Right forelimb (tissue), 1 donor: ENCODE measurements at regions not wholly inside any gene's neighbourhood (a gene's known extent, or its start where the extent isn't known, plus 50 kb on each side); places are given as distances from the start of the nearest gene placed in this dataset.
"Not testable (repeated sequence)": the region's sequence is repeated elsewhere in the genome, so short reads cannot be mapped to it uniquely, and the experiment has no call there.

ENCODE experiments used
- DNase-seq: peaks from one replicate; pipeline ENCODE4 v3.0.0-alpha.2; 2018

- DNase-seq: no peak
These were observed 1451.7 kb upstream of the ADGRL3 start for GRCh38 chr4:59748433-59748832.

- no peak for DNase-seq
These were observed 1440.9 kb upstream of the ADGRL3 start for GRCh38 chr4:59759082-59759825.

DNA sequence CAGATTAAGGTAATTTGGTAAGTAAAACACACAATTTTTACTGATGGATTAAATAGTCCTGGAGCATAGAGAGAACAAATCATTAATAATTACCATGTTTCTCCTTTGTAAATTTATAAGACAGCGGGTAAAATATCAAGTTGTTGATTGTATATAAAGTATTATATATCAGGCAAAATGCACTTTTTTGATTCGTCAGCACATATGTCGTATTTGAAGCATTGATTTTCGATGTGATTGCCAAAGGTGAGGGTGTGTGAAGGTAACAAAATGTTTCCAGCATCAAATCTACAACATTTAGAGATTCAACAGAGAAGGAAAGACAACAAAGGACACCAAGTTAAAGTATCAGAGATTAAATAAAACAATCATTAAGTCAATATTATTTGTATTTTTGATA is 1437.8 kb upstream of the ADGRL3 start:
- no peak for DNase-seq

DNA sequence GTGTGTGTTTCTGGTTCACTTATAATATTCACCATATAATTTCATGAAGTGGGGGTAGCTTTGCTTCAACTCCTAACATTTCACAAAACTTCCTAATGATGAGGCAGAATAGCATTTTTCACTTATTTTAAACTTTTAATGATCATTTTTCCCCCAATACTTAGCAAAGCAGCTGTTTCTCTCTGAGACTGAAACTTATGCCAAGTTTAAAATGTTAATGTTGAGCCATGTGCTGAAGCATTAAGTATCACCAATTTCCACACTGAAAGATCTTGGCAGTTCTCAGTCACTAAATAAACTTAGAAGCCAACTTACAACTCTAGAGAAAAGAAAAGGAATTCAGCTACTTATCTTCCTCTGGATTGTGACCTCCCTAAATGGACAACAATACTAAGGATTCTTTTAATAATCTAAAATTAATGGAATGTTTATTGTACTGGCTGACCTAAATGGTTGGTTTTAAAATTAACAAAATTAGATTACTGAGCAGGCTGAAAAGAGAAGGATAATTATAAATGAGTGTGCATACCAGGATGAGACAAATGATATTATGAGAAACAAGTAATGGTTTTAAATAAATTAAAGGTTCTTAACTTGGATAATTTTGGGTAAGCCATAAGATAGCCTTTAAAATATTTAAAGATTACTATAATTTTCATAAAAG is 1429.4 kb upstream of the ADGRL3 start:
- DNase-seq: no peak

DNA sequence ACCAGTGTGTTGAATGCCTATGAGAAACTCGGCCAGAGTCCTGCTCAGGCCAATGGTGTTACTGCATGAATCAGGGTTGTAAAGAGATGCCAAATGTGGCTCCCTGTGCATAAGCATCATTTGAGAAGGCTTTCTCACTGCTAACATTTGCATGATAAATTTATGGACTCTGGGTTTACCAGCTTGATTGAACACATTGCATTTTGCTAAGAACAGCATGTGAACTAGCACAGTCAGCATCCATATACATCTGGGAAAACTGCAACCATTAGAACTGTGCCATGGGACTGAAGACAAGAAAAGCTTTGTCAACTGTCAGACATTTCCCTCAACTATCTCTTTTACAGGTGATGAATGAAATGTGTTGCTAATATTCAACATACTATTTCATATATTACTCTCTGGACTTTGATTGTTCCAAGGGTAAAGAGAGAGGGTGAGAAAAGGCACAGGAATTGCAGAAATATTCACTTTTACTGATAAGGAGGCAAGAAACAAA is 1427.4 kb upstream of the ADGRL3 start:
- DNase-seq: no peak

DNA sequence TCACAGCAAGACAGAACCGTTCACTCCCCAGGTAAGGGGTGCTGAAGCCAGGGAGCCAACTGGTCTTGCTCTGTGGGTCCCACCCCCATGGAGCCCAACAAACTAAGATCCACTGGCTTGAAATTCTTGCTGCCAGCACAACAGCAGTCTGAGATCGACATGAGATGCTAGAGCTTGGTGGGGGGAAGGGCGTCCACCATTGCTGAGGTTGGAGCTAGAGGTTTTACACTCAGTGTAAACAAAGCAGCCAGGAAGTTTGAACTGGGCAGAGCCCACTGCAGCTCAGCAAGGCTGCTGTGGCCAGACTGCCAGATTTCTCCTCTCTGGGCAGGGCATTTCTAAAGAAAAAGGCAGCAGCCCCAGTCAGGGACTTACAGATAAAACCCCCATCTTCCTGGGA is 1419.9 kb upstream of the ADGRL3 start:
- not testable (repeated sequence) for DNase-seq

- no peak for DNase-seq
These were observed 1395.0 kb upstream of the ADGRL3 start for GRCh38 chr4:59805176-59805575.

DNA sequence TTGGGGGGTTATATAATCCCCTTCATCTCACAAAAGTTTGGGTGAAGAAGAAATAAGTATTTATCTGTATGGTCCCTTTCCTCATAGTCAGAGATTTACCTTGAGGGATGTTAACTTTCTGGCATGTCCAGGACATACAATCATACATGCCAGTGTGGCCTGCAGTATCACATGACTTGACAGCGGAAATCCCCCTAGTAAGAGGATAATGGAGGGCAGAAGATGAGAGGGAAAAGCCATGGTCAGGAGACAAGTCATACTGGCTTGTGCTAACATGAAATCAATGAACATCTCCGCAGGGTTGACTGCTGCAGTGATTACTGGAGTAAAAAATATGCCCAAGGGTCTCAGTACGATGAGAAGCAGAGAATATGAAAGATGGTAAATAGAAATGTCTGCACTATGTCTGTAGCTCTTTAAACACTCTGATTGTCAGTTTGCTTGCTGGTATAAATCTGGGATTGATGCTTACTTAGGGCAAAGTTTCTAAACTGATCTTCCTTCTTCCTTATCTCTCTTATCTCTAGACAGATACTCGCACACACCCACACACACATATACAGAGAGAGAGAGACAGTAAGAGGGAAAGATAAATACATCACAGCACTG is 1385.6 kb upstream of the ADGRL3 start:
- DNase-seq: no peak

GRCh38 chr4:59818656-59819055 is 1381.5 kb upstream of the ADGRL3 start:
- DNase-seq: no peak

GRCh38 chr4:59823311-59823710 is 1376.8 kb upstream of the ADGRL3 start:
- no peak for DNase-seq

DNA sequence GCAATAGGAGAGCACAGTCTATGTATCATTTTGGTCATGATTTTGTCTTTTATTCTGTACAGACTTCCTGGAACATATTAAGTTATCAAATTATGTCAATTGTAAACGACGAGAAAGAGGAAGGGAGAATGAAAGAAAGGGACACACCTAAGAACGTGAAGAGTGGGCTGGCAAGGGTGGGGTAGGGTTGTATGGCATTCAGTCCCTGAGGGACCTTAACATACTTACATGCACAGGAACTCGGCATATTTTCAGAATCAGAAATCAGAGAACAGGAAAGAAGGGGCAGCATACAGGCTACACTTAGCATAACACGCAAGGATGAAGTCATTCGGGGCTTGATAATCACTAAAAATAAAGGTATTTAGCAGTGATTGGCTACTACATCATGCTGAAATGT is 1375.0 kb upstream of the ADGRL3 start:
- DNase-seq: no peak

DNA sequence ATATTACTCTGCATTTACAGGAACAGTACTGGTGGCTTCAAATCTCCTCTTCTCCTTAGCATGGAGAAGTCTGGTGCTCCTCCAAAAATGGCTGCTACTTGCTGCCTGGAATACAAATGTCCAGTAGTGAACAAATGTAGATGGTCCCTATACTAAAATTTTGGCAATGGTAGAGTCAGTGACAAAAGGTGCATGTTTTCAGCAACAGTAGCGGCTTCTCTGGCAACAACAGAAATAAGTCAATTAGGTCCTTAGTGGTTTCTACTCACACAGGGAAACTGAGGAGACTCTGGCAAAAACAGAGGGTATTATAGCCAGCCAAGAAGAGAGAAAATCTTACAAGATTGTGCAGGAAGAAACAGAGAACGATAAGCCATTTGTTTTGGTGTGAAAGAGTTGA is 1368.4 kb upstream of the ADGRL3 start:
- DNase-seq: no peak

DNA sequence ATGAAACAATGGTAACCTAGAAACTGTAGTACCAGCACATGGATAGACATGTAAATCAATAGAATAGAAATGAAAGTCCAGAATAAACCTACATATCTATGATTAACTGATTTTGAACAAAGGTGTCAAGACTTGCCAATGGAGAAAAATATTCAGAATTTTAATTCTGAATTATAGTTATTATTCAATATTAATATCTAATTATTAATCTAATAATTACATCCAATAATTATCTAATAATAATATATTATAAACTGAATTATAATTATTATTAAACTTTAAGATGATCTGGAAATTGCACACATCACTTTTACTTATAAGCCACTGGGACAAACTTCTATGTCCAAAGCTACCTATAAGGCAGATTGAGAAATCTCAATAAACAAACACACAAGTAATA is 1365.2 kb upstream of the ADGRL3 start:
- DNase-seq: no peak

DNA sequence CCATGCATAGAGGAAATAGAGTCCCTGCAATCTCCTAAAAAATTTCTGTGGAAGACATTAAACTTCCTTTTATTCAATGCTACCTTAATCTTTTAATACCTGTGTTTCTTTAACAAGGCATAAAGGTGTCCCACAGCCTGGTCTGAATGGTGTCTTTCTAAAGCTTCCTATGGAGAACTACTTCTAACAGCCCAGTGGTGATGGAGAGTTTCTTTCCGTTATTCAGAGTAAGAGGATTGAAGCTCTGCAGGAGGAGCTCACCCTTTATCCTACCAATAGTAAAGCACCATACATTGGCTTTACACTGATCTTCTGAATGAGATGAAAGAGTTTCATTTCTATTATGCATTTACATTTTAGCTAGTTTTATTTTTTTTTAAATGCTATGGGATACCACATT is 1362.4 kb upstream of the ADGRL3 start:
- DNase-seq: no peak

- DNase-seq: no peak
These were observed 1361.9 kb upstream of the ADGRL3 start for GRCh38 chr4:59838236-59838635.

DNA sequence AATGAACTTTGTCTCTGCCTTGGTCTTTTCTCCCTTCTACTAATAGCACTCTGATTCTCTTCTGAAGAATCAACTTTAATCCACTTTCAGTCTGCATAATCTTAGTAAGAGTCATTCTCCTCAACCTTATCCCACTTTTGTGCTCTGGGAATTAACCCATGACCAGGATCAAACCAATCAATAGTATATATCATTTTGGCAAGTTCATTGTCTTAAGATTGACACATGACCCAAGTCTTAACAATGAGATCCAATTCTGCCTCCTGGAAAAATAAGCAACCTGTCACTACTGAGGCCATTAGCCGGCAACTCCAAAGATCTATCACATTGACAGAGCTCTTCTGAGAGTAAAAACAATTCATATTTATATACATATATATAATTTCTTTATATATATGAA is 1358.4 kb upstream of the ADGRL3 start:
- DNase-seq: no peak

GRCh38 chr4:59848457-59848856 is 1351.7 kb upstream of the ADGRL3 start:
- no peak for DNase-seq

- no peak for DNase-seq
These were observed 1344.3 kb upstream of the ADGRL3 start for GRCh38 chr4:59855630-59856352.

GRCh38 chr4:59869056-59869455 is 1331.1 kb upstream of the ADGRL3 start:
- DNase-seq: no peak

- no peak for DNase-seq
These were observed 1330.6 kb upstream of the ADGRL3 start for GRCh38 chr4:59869559-59869958.

DNA sequence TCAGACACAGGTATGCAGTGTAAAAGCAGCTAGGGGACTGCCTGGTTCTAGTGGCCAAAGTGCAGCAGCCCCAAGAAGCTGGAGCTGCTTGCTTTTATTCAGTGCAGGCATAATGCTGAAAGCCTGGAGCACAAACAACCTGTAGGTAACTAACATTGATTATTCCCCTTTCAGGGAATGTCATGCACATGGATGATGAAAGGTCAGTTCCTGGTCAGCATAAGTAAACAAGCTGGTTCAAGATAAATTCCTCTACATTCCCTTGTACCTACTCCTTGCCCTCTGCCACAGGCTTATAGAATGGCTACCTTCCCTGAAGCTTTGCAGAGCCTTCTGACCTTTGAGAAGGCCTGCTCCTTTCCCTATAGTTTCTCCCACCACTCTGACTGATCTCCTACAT is 1318.5 kb upstream of the ADGRL3 start:
- DNase-seq: no peak

DNA sequence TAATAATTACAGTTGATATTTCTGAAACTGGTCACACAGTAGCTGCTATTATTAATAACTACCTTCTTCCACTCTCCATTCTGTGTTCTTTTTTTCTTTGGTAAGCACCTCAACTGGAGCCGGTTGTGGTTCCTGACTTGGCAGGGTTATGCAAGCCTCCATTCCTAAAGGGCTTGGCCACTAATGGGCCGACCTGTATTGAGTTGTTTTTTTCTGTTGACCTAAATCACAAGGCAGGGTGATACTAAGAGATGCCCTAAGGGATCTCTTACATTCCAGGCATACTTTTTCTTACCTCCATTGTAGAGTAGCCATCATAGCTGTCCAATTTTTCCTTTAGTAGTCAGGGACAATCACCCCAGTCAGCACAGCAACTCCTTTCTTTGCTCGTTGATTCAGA is 1295.8 kb upstream of the ADGRL3 start:
- no peak for DNase-seq

GRCh38 chr4:59920416-59920815 is 1279.7 kb upstream of the ADGRL3 start:
- no peak for DNase-seq

DNA sequence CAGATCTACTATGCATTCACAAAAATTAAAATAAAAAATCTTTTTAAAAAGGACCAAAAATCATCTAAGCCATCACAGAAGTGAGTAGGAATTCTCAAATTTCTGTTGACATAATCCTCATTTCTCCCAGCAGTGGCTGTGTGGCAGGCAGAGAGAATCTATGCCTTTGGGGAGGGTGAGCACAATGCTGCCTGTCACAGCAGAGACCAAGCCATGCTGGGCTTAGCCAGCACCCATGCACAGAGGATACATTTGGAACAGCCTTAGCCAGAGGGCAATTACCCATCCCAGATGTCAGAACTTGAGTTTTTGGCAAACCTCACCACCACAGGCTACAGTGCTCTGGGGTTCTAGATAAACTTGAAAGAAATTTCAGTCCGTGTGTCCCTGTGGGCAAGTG is 1274.8 kb upstream of the ADGRL3 start:
- no peak for DNase-seq
